ENCODE measurements at regions not wholly inside any gene's neighbourhood (a gene's known extent, or its start where the extent isn't known, plus 50 kb on each side); places are given as distances from the start of the nearest gene placed in this dataset.

- CTCF ChIA-PET = interaction anchor here (0.8 kb wide), 1 partner anchor 9 kb away, joined by 3 read pairs; no protein-coding TSS in a partner anchor
- Mint-ChIP-seq H3K36me3 (ENCODE audit: insufficient read depth, unreplicated experiment) (no peaks in the 10 kb centered on the region), H3K9me3 (ENCODE audit: unreplicated experiment) (peaks cover 14% of the 10 kb centered on the region), H3K27me3 (ENCODE audit: insufficient read depth, unreplicated experiment) (no peaks in the 10 kb centered on the region), H3K4me1 (ENCODE audit: insufficient read depth, unreplicated experiment) (no peaks in the 10 kb centered on the region), H3K4me3 (ENCODE audit: unreplicated experiment) (no peak overlapping the region), H3K27ac (ENCODE audit: low read depth, unreplicated experiment) (no peak overlapping the region)
- intact Hi-C loops (cut with micrococcal nuclease) = loop anchor here (10.0 kb wide), 1 partner anchor 525 kb away; no protein-coding TSS in a partner anchor
- BruUV-seq (replicated peaks) = no TSS peak
- POLR2A ChIA-PET = no interaction called here
- no peak for DNase-seq (ENCODE audit: unreplicated experiment)
- no peak for TF ChIP-seq CTCF (IDR thresholded peaks at IDR 0.05; ENCODE audit: unreplicated experiment)
Measured at GRCh38 chr2:56969513-56969912, 785.7 kb downstream of the CCDC85A start.

GRCh38 chr2:56971383-56971974, 787.7 kb downstream of the CCDC85A start:
- no peaks in the 10 kb centered on the region for H3K36me3 Mint-ChIP-seq (ENCODE audit: insufficient read depth, unreplicated experiment)
- peaks cover 14% of the 10 kb centered on the region for H3K9me3 Mint-ChIP-seq (ENCODE audit: unreplicated experiment)
- POLR2A ChIA-PET = no interaction called here
- DNase-seq (ENCODE audit: unreplicated experiment) = no peak
- H3K27ac Mint-ChIP-seq (ENCODE audit: low read depth, unreplicated experiment) = no peak overlapping the region
- no peak for TF ChIP-seq CTCF (IDR thresholded peaks at IDR 0.05; ENCODE audit: unreplicated experiment)
- no peak overlapping the region for H3K4me3 Mint-ChIP-seq (ENCODE audit: unreplicated experiment)
- CTCF ChIA-PET = no interaction called here
- intact Hi-C loops (cut with micrococcal nuclease) = no loop called here
- H3K27me3 Mint-ChIP-seq (ENCODE audit: insufficient read depth, unreplicated experiment) = no peaks in the 10 kb centered on the region
- no TSS peak for BruUV-seq (replicated peaks)
- no peaks in the 10 kb centered on the region for H3K4me1 Mint-ChIP-seq (ENCODE audit: insufficient read depth, unreplicated experiment)

GRCh38 chr2:56981554-56981953, 797.8 kb downstream of the CCDC85A start:
- H3K27me3 Mint-ChIP-seq (ENCODE audit: insufficient read depth, unreplicated experiment) = no peaks in the 10 kb centered on the region
- no peak overlapping the region for H3K27ac Mint-ChIP-seq (ENCODE audit: low read depth, unreplicated experiment)
- TF ChIP-seq CTCF (IDR thresholded peaks at IDR 0.05; ENCODE audit: unreplicated experiment) = no peak
- CTCF ChIA-PET = no interaction called here
- intact Hi-C loops (cut with micrococcal nuclease) = no loop called here
- BruUV-seq (replicated peaks) = no TSS peak
- no peaks in the 10 kb centered on the region for H3K36me3 Mint-ChIP-seq (ENCODE audit: insufficient read depth, unreplicated experiment)
- peaks cover 8% of the 10 kb centered on the region for H3K9me3 Mint-ChIP-seq (ENCODE audit: unreplicated experiment)
- DNase-seq (ENCODE audit: unreplicated experiment) = no peak
- no peak overlapping the region for H3K4me3 Mint-ChIP-seq (ENCODE audit: unreplicated experiment)
- POLR2A ChIA-PET = no interaction called here
- H3K4me1 Mint-ChIP-seq (ENCODE audit: insufficient read depth, unreplicated experiment) = no peaks in the 10 kb centered on the region

- Mint-ChIP-seq H3K4me1 (ENCODE audit: insufficient read depth, unreplicated experiment) (no peaks in the 10 kb centered on the region), H3K36me3 (ENCODE audit: insufficient read depth, unreplicated experiment) (no peaks in the 10 kb centered on the region), H3K27me3 (ENCODE audit: insufficient read depth, unreplicated experiment) (no peaks in the 10 kb centered on the region), H3K27ac (ENCODE audit: low read depth, unreplicated experiment) (no peak overlapping the region), H3K4me3 (ENCODE audit: unreplicated experiment) (no peak overlapping the region), H3K9me3 (ENCODE audit: unreplicated experiment) (no peaks in the 10 kb centered on the region)
- intact Hi-C loops (cut with micrococcal nuclease) = loop anchor here (1.0 to 5.0 kb wide), 2 partner anchors 11 to 512 kb away; no protein-coding TSS in a partner anchor
- ChIA-PET CTCF (interaction anchor here (0.7 to 1.5 kb wide), 2 partner anchors 506 to 512 kb away, joined by 3 to 4 read pairs; no protein-coding TSS in a partner anchor), POLR2A (no interaction called here)
- no TSS peak for BruUV-seq (replicated peaks)
- TF ChIP-seq CTCF (IDR thresholded peaks at IDR 0.05; ENCODE audit: unreplicated experiment) = no peak
- DNase-seq (ENCODE audit: unreplicated experiment) = peak; percentile 4
Measured at GRCh38 chr2:56985609-56986008, 801.8 kb downstream of the CCDC85A start.
